ENCODE measurements at regions not wholly inside any gene's neighbourhood (a gene's known extent, or its start where the extent isn't known, plus 50 kb on each side); places are given as distances from the start of the nearest gene placed in this dataset.

DNA sequence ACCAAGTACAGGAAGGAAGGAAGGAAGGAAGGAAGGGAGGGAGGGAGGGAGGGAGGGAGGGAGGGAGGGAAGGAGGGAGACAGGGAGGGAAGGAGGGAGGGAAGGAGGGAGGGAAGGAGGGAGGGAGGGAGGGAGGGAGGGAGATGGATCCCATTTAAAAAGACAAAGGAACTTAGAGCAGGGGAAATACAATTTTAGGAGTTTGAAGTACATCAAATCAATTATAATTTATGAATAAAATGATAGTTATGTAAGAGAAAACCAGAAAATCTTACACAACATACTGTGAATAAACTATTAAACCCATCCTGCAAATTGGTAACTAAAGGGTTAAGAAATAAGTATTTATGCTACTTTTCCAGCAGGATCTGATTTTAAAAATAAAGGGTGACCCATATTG is 475.9 kb downstream of the HDGFL1 start:
- DNase-seq: no peak

DNA sequence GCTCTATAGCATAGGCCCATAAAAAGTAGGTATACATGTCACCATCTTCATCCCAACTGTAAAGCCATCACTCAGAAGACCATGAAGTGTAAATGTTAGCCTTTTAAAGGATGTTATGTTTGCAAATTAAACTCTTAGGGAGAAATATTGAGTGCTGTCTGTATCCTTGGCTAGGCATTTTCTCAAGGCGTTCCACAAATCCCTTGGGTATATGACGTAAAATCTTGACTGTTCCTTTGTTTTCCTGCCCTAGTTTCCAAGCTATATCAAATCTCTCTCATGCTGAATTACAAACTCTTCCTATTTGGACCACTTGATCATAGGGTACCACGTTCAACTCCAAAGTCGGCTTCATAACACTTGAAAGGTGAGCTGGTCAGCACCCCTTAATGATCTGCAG is 486.2 kb downstream of the HDGFL1 start:
- no peak for DNase-seq

DNA sequence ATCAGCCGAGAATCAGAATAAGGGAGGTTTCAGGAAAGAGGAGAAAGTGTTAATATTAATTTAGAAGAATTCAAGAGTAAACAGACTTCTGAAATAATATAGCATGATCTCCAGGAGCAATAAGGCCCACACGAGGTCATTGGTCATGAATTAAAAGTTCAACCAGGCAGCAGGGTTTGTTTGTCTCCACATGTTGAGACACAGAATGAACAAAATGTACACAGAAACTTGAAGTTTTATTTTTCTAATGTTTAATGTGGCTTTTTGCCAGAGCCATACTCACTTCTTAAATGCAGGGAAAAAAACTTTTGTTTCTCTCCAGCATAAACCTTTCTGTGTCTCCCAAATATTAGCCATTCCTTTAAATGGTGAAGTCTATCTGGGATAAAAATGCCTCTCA is 504.5 kb downstream of the HDGFL1 start:
- no peak for DNase-seq

DNA sequence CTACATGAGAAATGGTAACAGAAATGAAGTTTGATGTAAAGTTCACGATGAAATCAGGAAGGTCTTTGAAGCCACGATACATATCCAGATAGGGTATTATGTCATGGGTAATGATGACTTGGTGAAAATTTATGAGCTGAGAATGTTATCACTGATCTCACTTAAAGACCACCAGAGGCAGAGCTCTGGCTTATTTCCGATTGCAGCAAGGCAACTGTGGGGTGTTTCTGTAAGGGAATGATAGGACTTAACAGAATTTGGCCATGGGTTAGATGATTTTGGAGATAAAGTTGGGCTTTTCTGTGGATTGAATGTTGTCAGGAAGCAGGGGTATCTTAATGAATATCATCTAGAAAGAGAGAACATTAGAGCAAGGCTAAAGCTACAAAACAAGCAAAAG is 508.4 kb downstream of the HDGFL1 start:
- no peak for DNase-seq

DNA sequence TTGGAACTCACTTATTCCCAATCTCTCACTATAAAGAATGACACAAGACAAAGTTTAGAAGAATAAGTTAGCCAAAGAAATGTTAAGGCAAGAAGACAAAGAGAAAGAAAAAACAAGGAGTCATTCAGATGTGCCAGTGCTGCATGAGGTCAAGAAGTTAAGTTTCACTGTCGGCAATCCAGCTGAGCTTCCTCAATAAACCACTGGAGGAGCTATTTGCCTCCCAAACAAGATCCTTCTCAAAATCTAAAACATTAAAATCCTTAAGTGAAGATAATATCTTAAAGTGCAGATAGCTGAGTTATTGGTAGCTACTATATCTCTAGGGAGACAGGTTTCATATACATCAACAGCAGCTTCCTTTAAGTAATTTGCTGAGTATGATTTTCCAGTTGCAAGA is 512.3 kb downstream of the HDGFL1 start:
- no peak for DNase-seq

DNA sequence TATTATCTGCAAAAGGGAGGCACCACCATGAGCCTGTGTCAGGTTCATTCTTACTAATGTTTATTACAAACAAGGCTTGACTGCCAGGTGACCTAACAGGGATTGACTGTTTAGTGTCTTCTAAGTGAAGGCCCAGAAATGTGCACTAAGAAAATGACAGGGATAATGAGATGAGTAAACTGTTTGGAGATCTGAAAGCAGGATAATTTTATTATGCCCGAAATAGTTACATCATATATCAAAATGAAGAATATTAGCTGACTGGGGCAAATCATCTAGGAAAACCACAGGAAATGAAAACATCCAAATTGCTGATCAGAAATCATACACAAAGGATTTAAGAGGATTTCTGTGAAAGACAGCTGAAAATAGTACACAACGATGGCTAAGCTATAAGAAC is 516.7 kb downstream of the HDGFL1 start:
- no peak for DNase-seq

DNA sequence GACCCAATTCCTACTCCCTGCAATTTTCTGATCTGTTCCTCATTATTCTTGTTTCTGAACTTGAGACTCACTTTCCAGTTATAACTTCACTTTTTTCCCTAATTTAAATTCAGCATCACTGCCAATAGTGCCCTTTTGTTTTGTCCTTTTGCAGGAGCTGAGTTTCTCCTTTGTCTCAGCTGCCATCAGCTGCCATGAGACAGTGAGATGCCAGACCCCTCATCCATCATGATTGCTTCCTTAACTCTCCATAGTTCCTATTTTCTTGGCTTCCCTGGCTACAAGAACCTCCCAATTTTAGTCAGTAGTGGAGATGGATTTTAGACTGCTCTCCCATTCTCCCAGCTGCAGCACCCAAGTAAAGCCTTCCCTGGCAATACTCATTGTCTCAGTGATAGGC is 518.1 kb downstream of the HDGFL1 start:
- DNase-seq: no peak

DNA sequence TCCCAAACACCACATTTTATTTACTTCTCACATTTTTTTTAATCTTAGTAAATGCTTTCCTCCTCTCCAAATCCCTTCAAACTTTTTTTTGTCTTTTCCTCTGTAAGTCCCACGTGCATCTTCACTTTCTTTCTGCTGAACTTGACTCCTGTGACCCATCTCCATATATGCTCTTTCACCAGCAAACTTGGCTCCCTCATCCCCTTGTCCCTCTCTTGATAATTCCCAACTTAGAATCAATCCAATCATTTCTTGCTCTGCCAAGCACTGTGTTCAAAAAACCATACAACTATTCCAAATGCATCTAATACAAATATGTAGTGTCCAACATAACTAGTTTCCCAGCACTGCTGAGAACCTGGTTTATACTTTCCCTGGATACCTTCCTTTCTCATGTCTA is 519.4 kb downstream of the HDGFL1 start:
- no peak for DNase-seq

DNA sequence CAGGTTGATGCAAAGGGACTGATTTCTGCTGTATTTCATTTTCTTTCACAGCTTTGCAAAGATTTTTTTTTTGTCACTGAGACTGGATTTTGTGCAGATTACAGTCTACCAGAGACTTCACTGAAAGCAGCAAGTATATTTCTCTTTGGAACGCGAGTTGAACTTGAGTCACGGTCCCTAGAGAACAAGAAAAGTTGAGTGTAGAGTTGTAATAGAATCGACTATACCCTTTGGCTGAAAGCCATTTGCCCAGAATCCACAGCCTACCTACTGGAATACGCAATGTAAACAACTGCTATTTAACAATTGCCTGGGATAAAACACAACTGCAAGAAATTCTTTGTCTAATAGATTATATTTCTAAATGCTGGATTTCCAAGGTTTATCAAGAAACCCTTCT is 520.6 kb downstream of the HDGFL1 start:
- DNase-seq: no peak

DNA sequence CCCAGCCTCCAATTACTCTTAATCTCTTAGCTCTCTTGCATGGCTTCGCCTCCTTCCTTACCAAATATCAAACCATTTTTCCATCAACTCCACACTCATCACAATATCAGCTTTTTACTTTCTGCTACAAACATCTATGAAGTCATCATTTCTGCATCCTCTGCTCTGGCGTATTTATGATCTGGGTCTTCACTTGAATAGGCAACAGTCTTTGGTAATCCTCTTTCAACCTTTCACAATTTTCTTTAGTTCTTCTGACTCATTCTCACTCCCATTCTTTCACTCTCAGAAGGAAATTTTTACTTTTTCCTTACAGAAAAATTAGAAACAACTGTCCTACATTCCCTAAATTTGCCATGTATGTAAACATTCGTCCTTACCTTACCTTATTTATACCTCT is 522.4 kb downstream of the HDGFL1 start:
- DNase-seq: no peak

DNA sequence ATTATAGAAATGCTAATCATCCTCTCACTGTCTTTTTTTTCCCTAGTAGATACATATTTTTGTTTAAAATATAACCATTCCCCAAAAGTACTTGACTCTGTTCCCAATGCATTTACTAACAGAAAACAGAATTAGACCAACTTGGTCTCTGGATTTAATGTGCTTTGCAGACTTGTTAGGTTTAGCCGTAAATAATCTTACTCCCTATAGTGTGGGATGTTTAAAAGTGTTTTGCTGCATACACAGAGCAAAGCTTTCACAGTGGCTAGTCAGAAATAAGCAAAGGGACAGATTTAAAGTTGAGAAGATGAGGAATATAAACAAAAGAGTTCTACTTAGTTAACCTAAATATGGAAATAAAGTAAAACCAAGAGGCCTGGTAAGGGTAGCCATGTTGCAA is 527.5 kb downstream of the HDGFL1 start:
- no peak for DNase-seq

DNA sequence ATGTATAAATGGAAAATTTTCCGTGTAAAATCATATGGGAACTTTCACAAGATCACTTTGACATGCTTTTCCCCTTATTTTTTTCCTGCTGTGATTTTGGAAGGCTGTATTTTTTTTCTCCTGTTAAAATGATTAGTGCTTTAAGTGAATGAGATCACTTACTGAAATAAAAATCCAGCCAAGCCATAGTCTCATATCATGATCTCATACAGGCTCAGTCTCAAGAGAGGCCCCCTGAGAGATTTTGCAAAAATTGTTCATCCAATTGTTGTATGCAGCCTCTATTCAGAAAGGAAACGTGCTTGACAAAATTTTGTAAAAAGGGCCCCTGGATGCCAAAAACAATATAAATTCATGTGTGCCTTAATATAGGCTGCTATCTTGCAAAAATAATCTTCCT is 528.2 kb downstream of the HDGFL1 start:
- DNase-seq: no peak

DNA sequence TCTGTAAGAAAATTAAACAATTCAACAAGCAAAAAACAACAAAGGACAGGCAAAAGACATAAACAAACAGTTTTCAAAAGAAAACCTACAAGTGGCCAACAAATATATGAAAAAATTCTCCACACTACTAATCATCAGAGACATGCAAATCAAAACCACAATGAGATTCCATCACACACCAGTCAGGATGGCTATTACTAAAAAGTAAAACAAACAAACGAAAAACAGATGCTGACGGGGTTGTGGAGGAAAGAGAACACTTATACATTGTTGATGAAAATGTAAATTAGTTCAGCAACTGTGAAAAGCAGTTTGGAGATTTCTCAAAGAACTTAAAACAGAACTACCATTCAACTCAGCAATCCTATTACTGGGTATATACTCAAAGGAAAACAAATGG is 537.6 kb downstream of the HDGFL1 start:
- DNase-seq: no peak

DNA sequence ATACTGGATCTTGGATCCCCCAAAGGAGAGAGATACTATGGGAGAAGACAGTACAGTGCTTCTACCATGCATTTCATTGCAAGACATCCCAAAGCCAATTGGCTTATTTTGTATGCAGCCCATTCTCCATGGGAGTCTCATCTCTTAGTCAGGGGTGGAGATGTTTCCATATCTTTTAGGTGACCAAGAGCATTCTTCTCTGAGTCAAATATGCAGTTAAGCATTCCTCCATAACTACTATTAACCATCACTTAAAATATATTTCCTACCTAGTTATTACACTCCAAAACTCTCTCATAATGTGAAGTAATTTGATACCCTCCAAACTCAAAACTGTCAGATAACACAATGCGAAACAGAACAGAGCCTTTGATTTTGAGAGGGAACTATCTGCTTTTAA is 542.6 kb downstream of the HDGFL1 start:
- no peak for DNase-seq

DNA sequence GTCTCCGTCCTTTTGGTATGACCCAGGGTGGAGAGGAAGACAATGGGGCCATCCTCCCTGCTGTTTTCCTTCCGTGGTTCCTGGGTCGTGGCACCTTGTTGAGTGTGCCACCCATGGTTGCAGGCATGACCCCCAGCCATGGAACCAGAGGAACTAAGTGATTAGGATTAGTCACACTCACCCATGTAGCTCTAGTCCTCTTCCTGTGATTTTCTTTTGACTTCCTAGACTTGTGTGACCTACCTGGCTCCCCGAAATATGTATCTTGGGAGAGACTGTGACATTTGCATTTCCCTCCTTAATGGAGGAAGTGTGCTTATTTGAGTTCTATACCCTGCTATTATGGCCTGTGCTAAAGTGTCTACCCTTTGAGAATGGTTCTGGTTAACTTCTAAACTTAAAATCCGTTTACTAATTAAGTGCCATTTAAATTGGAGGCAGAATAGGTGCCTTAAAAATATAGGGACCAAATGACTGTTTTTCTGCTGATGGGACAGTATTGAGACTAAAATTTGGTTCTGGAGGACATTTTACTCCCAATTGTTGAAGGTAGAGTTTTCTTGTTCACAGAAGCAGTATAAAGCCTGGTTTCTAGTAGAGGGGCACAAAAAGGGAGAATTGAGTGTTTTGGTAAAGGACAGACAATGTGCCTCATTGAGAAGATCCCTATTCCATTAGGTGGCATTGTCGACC is 545.6 kb downstream of the HDGFL1 start:
- no peak for DNase-seq

DNA sequence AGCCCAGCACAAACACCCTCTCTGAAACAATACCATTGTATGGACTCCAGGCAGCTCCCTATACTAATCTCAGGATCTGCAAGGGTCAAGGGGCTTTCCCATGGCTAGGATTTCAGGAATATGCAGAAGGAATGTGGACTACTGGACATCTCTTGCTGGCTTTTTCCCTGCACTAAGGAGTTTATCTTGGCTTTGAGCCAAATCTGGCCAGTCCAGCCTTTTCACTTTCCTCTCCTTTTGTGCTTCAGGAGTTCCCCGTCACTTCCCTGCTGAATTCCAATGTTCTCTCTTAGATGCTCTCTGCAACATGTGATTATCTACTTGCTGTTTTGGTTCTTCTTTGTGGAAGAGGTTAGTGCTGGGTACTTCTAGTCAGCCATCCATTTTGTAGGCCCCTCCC is 568.2 kb downstream of the HDGFL1 start:
- DNase-seq: no peak

DNA sequence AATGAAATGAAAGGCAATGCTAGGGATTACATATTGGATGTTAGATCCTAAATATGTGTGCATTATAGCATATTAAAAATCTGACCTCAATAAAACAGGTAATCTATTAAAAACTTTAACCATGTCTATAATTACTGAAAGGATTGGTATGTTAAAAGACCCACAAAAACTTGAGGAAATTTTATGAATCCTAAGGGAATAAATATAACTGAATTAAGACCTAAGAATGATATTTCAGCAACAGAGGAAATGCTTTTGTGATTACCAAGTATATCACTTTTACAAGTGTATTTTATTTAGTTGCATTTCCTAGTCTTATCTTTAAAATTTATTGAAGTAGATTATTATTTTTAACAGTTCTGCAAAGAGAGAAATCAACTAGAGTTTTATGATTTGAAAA is 571.5 kb downstream of the HDGFL1 start:
- no peak for DNase-seq

DNA sequence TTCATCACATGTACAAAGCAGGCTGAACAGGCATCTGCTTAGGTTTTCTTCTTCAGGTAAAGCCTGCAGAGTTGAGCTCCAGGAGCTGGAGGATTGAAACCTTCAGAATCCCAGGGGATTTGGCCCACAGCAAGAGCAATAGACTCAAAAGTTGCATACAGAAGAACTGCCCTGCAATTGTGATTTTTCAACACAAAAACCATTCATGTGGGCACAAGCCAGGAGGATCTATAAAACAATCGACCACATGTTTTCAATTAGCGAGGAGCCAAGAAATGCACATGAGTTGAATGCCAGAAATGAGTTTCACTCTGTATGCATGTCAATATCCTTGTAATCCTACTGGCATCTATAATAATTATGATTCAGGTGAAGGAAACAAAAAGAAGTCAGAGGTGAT is 576.4 kb downstream of the HDGFL1 start:
- DNase-seq: no peak

DNA sequence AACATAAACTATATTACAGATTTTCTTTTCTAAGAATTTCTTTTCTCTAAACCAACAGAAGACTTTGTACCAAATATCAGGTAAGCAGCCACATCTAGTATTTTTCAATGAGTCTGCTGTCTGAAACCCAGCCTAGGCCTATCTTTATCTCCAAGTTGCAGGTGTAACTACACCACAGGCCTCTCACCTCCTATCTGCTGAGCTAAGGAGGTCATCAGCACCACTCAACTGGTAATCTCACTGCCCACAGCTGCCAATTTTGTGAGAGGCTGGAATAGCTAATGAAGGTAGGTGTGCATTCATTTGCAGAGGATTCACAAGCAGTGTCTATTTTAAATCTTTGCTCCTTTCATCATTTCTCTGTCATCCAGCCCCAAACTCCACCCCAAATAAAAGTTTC is 584.8 kb downstream of the HDGFL1 start:
- peak in 1 of 2 experiments; percentile 49 for DNase-seq

DNA sequence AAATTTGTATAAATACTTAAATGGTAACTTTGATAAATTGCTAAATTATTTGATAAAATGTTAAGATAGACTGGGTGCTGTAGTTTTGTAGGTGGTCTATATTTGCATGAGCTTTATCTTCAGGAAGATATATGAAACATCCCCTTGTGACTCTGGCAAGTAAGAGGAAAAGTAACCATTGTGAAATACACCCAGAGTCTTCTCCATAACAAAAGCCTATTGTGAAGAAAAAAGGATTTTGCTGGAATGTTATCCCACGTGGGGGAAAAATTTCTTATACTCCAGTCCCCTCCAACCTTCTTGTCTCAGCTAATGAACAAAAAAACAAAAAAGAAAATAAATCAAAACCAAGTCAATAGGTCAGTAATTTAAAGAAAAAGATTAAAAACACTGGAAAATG is 600.7 kb downstream of the HDGFL1 start:
- no peak for DNase-seq

DNA sequence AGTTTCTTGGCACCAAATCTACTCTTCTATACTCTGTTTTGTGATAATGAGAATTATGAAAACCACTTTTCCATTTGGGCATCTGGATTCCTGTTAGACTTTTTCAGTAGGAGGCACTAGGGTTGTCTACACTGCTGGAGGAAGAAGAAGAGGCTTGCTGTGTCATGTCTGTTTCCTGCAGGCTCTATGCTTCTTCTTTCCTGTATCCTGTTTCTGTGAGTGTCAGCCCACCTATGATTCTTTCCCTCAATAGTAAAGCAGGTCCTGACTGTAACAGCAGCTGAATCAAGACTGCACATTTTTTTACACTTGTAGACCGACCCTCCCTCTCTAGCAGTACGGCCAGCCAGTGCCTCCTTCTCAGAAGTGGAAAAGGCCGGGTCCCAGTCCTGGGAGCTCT is 603.9 kb downstream of the HDGFL1 start:
- no peak for DNase-seq

DNA sequence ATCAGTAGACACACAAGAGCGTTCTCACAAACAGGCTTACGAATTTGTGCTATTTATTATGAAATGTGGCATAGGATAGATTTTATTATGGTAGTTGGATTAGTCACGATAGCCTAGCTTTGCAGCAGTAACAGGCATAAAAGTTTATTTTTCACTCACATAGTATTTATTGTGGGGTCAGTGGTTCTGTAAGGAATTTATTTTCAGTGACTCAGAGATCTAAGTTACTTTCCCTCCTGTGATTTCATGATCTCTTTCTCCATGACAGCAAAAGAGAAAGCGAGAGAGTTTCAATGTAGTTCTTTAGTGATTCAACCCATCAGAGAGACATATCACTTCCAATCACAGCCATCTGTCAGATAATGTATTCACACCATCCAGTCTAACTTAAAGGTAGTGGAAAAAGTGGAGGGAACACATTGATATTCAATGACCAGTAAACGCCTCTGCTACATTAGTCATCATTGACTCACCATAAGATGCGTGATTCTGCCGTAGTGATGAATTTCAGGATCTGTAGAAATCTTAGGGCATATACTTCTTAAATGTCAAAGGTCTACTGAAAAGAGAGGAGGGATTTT is 605.5 kb downstream of the HDGFL1 start:
- no peak for DNase-seq

DNA sequence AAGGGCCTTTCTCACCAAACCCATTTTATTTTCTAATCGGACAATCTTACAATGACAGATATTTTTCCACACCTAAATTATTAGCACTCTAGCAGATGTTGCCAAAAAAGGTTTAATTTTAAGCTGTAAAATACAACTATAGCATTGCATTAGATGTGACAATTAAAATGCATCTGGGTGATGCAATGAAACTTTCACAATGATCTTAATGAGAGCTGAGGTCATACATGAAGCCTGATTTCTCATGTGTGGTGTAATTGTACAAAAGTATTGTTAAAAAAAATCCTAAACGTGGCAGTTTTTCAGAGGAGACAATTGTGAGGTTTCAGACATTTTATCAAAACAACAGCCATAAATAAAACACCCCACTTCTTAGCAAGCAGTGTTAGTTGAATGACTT is 606.0 kb downstream of the HDGFL1 start:
- no peak for DNase-seq

DNA sequence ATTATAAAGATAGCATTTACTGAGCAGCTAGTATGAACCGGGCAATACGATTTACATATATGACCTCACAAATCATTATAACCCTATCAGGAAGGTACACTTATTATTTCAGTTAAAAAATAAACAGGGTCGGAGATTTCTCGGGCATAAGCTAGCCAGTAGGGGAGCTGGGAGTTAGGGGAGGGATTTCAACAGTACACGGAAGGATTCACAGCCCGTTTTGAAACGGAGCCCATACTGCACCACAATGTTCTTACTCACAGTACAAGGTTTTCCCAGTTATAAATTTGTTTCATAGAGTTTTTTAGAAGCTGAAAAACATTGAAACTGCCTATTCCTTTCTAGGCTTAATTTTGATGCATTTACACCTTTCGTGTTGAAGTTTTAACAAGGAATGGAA is 607.1 kb downstream of the HDGFL1 start:
- DNase-seq: no peak

DNA sequence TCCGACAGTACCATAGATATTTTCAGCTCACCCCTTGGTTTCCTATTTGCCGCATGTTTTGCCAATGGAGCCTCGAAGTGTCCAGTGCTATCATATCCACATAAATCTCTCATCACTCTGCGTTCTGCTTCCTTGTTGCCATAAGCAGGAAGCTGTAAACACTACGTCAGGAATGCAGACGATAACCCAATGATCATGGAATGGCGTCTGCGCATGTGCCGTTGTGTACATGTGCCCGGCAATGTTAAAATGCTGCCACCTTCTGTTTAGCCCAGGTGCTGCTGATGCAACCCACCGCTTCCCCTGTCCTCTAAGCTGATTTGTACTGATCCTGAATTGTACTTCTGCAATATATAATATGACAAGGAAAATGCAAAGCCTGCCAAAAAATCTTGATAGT is 607.5 kb downstream of the HDGFL1 start:
- DNase-seq: no peak
